ENCODE measurements at regions not wholly inside any gene's neighbourhood (a gene's known extent, or its start where the extent isn't known, plus 50 kb on each side); places are given as distances from the start of the nearest gene placed in this dataset.

- Histone ChIP-seq H3K27me3 (no peaks in the 10 kb centered on the region), H3K4me1 (no peaks in the 10 kb centered on the region), H3K4me3 (no peak overlapping the region), H3K27ac (no peak overlapping the region), H3K9me3 (no peaks in the 10 kb centered on the region), H3K36me3 (no peaks in the 10 kb centered on the region)
- TF ChIP-seq CTCF (IDR thresholded peaks at IDR 0.05), result no peak
- no peak for DNase-seq
- no peak for ATAC-seq
- intact Hi-C loops (cut with DNase I), result no loop called here
Measured at GRCh38 chr5:165565911-165566310, 2060.5 kb downstream of the MAT2B start.

DNA sequence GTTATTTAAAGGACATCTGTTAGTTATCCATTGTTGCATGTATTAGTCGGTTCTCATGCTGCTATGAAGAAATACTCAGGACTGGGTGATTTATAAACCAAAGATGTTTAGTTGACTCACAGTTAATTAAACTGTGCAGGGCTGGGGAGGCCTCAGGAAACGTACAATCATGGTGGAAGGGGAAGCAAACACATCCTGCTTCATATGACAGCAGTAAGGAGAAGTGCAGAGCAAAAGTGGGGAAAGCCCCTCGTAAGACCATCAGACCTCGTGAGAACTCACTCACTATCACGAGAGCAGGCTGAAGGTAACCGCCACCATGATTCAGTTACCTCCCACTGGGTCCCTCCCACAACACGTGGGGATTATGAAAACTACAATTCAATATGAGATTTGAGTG is 2064.1 kb downstream of the MAT2B start:
- DNase-seq, result no peak
- TF ChIP-seq CTCF (IDR thresholded peaks at IDR 0.05), result no peak
- Histone ChIP-seq H3K27me3 (no peaks in the 10 kb centered on the region), H3K4me1 (no peaks in the 10 kb centered on the region), H3K36me3 (no peaks in the 10 kb centered on the region), H3K27ac (no peak overlapping the region), H3K9me3 (no peaks in the 10 kb centered on the region), H3K4me3 (no peak overlapping the region)
- intact Hi-C loops (cut with DNase I), result no loop called here
- no peak for ATAC-seq

- ATAC-seq, result no peak
- Histone ChIP-seq H3K9me3 (no peaks in the 10 kb centered on the region), H3K27me3 (no peaks in the 10 kb centered on the region), H3K4me3 (no peak overlapping the region), H3K36me3 (no peaks in the 10 kb centered on the region), H3K4me1 (no peaks in the 10 kb centered on the region), H3K27ac (no peak overlapping the region)
- intact Hi-C loops (cut with DNase I), result no loop called here
- TF ChIP-seq CTCF (IDR thresholded peaks at IDR 0.05), result no peak
- DNase-seq, result no peak
Measured at GRCh38 chr5:165573445-165573844, 2068.0 kb downstream of the MAT2B start.

GRCh38 chr5:165574100-165574499 is 2068.7 kb downstream of the MAT2B start:
- DNase-seq (no peak), ATAC-seq (no peak)
- H3K9me3 ChIP-seq, result no peaks in the 10 kb centered on the region
- no peaks in the 10 kb centered on the region for H3K4me1 ChIP-seq
- no peak overlapping the region for H3K4me3 ChIP-seq
- H3K27ac ChIP-seq, result no peak overlapping the region
- H3K36me3 ChIP-seq, result no peaks in the 10 kb centered on the region
- intact Hi-C loops (cut with DNase I), result no loop called here
- no peaks in the 10 kb centered on the region for H3K27me3 ChIP-seq
- TF ChIP-seq CTCF (IDR thresholded peaks at IDR 0.05), result no peak

DNA sequence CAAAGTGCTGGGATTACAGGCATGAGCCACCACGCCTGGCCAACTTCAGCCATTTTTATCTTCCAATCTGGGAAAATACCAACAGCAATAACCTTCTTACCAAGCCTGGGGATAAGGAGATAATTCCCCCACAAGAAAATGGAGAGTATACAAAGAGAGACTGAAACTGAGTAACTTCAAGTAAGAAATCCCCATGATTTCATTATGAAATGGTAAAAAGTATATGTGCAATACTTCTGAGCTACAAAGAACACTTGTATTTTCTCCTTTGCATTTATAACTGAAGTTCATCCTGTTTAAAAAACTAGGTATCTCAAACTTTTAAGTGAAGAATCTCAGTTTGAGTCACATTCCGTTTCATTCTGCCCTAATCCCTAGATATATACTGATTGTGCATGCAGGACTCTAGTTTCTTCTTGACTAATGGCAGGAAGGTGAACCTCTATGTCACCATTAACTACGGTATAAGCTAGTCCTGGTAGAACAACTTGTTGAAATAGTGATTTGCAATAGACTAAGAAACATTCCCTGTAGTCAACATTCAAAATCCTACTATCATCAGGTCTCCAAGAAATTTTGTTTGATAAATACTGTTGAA is 2071.4 kb downstream of the MAT2B start:
- ATAC-seq, result no peak
- no peak overlapping the region for H3K4me3 ChIP-seq
- no peak overlapping the region for H3K27ac ChIP-seq
- no peak for TF ChIP-seq CTCF (IDR thresholded peaks at IDR 0.05)
- DNase-seq, result no peak
- no peaks in the 10 kb centered on the region for H3K9me3 ChIP-seq
- no peaks in the 10 kb centered on the region for H3K36me3 ChIP-seq
- H3K4me1 ChIP-seq, result no peaks in the 10 kb centered on the region
- no peaks in the 10 kb centered on the region for H3K27me3 ChIP-seq
- intact Hi-C loops (cut with DNase I), result no loop called here

- Histone ChIP-seq H3K27ac (no peak overlapping the region), H3K4me3 (no peak overlapping the region), H3K36me3 (no peaks in the 10 kb centered on the region), H3K9me3 (no peaks in the 10 kb centered on the region), H3K4me1 (no peaks in the 10 kb centered on the region), H3K27me3 (no peaks in the 10 kb centered on the region)
- no peak for DNase-seq
- no peak for TF ChIP-seq CTCF (IDR thresholded peaks at IDR 0.05)
- intact Hi-C loops (cut with DNase I), result no loop called here
- no peak for ATAC-seq
Measured at GRCh38 chr5:165579911-165580310, 2074.5 kb downstream of the MAT2B start.

Measured in upper lobe of right lung (tissue), 1 donor.